Hematopoietic multipotent progenitor cell treated with erythropoietin and hydrocortisone succinate and interleukin-3 and kit ligand, for 15 days (in vitro differentiated cells): ENCODE measurements at regions not wholly inside any gene's neighbourhood (a gene's known extent, or its start where the extent isn't known, plus 50 kb on each side); places are given as distances from the start of the nearest gene placed in this dataset.

Source experiments
- DNase-seq: peaks from one replicate; pipeline ENCODE4 v3.0.0-alpha.2; 2015; ENCODE audit warnings: low spot score

DNA sequence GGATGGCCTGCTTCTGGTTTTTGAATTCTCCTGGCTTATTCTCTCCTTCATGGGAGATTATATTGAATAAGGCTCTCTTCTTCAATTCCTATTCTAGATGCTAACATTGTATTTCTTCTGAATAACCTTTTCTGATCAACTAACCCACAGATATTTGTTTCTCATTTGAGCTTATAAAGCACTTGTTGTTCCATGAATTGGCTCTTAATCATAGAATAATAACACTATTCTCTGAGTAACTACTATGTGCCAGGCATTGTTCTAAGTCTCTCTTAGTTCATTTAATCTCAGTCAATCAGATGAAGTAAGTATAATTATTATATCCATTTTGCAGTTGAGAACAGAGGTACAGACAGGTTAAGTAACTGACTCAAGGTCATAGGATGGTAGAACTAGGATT, 136.3 kb upstream of the MLIP start:
- DNase-seq, result no peak

DNA sequence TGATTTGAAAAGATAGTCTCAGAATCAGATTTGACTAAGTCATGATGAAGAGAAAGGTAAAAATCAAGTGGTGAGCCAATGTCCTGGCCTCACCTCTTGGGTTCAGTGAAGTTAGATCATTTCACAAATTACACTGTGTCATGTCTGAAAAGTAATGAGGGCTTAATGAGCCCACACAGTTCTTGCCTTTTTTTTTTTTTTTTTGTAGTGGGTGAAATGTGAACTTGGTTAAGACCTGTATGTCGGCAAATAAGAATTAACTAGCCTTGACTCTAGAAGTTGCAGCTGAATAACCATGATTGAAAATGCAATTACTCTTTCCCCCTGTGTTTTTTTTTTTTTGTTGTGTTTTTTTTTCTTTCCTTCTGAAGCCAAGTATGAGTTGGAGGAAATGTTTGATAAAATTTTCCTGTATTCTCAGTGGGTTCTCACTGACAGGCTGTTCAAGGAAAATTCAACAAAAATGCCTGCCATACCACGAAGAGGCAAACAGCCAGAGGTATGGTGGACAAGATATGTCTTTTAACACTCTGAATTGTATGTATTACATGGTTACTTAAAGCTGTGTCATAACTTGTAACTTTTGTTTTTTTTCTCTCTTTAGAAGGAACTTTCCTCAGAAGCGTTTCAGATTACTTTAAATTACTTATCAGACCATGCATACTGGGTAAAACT, 135.2 kb upstream of the MLIP start:
- no peak for DNase-seq

DNA sequence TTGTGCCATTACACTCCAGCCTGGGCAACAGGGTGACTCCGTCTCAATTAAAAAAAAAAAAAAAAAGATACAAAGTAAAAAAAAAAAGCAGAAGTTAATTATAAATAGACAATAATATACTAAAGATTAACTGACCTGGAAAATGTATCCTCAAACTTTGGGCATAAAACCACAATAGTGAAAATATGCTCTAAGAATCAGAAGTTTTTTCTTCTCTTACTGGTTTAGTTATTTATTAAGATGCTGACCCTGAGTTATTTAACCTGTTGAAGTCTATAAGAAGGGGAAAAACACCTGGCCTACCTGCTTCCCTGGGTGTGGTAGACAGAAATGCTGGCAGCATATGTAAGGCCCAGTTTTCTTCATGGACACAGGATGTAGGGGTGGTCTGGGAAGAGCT, 133.7 kb upstream of the MLIP start:
- DNase-seq, result no peak

DNA sequence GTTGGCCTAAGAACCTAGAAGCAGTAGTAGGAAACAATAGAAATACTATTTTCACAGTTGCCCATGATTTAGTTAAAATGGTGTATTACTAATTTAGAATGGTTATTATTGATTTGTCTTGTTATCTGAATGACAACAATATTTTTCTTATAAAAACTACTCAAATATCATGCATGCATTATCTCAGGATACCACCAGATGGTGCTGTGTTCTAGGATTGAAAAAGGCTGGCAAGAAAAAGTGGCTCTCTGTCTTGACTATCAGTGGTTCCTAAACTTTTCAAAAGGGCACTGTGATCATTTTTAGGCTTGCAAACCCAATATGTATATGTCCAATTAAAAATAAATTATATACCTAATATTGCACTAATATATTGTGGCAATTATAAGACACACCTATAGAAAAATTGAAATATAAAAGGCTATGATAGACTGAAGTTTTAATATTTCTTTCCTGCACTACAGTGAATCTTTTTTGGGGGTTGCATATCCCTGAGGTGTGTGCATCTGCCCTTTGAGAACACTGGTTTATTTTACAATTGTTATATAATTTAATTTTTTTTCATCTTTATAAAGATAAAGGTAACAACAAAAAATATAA, 131.7 kb upstream of the MLIP start:
- DNase-seq, result peak; percentile 28

DNA sequence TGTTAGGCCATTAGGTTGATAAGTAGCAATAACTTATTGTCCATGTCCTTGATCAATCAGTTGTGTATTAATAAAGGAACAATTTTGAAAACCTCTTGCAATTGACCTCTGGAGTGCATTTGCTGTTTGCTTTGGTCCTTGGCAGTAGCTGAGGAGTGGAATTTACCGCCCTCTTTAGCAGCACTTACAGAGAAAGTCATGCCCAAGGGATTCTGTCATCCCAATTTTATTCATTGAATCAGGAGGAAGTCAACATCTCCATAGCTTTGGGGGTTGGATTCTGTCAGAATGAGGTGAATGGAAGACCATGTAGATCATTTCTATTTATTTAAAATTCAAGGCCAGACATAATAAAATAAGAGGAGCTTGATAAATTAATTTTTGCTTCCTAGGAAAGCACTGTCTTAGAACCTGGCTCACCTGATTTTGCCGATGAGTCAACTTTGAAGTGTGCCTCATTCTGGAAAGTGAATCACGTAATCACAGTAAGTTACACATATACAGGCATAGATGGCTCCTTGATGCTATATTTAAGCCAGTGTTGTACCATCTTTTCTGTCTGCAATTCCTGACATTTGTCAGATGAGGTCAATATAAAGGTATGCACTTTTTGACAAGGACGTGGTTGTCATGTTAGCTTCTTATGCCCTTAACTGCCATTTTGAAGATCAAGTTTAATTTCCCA, 128.7 kb upstream of the MLIP start:
- DNase-seq, result no peak

DNA sequence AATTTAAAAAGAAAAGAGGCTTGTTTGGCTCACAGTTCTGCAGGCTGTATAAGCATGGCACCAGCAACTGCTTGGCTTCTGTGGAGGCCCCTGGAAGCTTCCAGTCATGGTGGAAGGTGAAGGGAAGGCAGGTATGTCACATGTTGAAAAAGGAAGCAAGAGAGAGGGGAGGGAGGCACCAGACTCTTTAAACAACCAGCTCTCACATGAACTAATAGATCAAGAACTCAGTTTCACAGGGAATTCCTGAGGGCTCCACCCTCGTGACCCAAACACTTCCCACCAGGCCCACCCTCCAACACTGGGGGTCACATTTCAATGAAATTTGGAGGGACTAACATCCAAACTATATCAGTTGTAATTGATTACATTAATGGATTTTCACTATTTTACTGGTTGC, 127.9 kb upstream of the MLIP start:
- DNase-seq, result no peak

- no peak for DNase-seq
These were observed 127.1 kb upstream of the MLIP start for GRCh38 chr6:53984163-53984562.

DNA sequence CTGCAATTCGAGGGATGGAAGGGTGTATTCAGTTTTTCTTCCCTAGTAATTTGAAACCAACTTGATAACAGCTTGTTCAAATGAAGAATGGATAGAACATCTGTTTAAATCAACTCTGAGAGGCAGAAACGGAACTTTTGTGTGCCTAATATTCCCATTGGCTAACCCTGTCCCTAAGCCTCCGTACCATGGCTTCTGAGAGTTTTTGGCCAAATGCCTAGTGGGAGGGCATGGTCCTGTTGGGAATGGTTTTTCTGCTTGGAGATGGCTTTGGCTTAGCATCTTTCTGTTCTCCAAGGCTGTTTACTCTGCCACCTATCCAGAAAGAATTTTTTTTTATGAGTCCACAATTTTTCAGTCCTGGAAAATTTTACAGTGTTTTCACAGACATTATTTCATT, 126.7 kb upstream of the MLIP start:
- DNase-seq, result no peak

DNA sequence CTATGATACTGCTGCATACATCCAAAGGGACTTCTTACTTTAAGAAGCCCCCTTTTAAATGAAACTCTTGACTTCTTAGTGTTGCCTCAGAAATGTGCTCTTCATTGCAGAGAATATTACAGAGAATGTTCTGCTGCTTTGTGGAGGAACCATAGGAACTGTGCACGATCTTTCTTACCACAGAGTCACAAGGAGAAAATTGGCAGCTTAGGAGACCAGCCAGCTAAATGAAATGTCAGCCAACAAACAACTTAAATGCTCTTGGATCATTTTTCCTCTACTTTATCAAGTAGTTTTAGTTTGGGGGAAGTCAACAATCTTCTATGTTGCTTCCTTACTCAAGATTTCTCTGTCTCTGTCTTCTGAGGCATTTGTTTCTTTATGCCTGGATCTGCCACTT, 125.9 kb upstream of the MLIP start:
- no peak for DNase-seq

GRCh38 chr6:53986165-53986720, 125.0 kb upstream of the MLIP start:
- no peak for DNase-seq

DNA sequence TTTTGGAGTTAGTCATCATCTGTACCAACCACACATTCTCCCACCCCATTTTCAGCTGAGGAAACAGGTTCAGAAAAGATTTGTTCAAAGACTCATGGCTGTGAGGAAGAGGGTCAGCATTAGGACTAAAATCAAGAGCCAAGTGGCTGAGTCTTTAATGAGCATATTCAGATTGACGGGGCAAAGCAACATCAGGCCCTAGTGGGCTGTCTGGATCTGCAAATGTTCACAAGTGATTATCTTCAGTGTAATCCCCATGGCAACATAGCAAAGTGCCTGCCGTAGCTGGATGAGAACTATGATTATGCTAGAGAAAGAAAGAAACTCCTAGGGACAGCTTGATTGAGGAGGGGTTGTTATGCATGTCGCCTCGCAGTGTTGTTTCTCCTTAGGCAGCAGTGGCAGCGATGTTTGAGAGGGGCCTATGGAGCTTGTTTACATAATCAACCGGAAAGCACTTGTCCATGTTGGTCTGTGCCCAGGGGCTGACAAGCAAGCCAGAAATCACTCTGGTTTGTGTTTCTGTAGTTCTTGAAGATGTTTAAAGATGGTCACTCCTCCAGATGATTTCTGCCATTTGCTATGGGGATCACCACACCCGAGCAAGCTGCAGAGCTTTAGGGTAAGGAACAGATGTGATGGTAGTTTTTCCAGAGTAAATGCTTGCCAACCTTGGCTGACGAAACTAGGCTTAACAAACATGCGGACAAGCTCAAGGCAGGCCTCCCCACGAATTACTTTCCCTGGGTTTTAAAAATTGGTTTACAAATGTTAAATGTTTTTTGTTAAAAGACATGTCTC, 124.3 kb upstream of the MLIP start:
- DNase-seq, result no peak

- DNase-seq, result no peak
These were observed 123.7 kb upstream of the MLIP start for GRCh38 chr6:53987522-53987888.

DNA sequence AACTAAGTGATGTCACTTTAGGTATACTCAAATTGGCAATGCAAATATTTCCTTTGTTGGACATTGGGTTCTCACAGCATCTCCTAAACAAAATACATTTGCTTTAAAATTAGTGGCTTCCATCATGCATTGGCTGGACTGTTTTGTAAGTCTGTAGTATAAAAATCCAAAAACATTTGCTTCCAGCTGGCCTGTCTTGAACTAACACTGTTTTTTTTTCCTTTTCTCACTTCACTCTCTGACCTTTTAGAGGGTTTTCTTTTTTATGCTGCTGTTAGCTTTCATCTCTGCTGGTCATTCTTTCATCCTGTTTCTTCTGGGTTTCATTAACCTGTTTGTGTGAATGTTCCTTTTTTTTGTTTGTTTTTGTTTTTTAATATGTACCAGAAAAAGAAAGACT, 121.7 kb upstream of the MLIP start:
- no peak for DNase-seq

GRCh38 chr6:53992522-53992921, 118.7 kb upstream of the MLIP start:
- DNase-seq, result no peak

DNA sequence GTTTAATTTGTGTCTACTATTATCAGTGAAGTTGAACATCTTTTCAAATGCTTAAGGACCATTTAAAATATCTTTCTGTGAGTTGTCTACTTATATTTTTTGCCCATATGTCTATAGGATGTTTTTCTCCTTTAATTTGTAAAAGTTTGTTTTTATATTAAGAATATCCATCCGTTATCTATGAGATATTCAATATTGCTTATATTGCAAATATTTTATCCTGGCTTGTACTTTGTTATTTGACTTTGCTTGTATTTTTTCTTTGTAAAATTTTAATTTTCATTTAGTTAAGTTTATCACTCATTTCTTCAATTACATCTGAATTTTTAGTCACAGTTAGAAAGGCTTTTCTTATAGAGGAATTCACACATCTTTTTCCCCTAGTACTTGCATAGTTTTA, 117.0 kb upstream of the MLIP start:
- DNase-seq, result no peak

DNA sequence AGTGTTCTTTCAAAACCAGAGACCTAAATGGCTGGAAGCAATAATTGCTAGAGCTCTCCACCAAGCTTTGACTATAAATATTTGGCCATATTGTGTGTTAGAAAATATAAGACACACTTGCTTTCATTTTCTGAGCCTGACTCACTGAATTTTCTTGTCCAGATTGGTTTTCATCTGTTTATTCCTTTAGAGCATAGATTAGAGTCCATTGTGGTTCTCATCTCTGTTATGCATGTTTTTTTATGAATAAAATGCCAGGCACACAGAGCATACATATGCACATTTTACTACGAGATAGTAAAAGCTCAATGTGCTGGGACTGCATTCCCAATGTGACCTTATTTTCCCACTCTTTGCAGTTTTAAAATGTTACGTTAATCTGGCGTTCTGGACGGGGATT, 115.3 kb upstream of the MLIP start:
- no peak for DNase-seq

DNA sequence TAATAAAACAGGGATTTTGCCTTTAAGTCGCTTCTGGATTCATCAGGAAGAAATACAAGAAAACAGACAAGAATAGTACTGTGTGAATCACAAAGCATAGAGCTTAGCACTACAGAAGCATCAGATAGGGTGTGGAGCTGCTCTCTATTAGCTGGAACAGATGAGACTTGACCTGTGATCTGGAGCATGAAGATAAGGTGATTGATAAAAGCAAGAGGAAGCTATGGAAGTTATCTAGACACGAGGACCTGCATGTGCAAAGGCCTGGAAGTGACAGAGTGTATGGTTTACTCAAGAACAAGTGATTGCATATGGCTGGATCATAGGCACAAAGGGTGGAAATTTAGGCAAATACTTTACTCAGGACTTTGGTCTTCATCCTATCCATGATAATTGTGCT, 112.9 kb upstream of the MLIP start:
- no peak for DNase-seq

DNA sequence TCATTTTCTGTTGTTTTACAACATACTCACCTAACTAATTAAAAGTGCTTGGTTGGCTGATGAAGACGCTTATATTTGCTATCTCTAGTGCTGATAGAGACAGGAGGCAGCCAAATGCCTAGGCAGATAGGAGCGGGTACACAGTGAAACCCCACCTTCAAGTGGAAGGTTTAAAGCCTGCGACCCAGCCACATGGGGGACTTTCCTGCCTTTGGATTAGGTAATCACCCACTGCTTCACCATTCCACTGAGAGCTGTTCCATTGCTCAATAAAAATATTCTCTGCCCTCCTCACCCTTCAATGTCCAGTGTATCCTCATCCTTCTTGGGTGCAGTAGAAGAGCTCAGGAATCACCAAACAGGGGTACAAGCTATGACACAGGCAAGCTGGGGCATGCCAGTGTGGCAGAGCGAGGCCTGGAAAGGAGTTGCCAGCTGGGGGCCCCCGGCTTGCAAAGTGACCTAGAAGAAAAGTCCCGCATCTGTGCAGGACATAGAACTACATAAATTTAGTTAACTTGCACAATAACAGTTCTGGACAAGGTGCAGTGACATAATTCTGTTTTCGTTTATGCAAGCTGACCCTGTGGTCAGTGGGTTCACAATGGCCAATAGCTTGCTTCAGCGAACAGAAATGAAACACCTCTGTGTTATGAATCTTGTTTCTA, 112.0 kb upstream of the MLIP start:
- DNase-seq, result no peak

DNA sequence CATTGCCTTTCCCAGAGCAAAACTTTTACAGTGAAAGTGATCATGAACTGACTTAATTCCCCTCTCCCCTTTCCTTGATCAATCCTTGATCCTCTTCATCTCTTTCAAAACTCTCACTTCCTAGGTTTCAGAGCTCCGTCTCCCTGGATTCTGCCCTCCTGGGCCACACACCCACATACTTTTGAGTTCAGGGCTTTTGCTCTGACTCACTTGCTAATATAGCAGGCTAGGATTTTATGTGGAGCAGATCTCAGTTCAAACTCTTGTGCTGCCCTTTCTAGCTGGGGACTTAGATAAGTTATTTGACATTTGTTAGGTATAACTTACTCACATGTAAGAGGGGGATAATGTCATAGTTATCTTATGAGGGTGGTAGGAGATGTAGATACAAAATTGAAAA, 109.1 kb upstream of the MLIP start:
- no peak for DNase-seq

GRCh38 chr6:54003316-54003715, 107.9 kb upstream of the MLIP start:
- no peak for DNase-seq

DNA sequence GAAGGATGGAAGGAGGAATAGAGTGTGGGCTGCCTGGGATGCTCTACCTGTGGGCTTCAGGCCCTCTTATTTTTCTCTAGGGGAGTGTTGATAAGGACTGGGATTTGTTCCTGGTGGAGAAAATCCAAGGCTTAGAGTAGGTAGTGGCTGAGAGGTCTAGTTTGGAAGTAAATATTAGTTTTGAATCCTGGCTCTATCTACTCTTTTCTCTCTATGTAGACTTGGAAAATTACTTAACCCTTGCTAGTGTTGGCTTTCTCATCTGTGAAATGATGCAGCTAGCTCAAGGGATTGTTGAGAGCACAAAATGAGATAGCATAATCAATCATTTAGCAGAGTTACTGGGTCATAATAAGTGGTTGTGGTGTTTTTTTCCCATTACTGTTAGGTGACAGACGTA, 102.7 kb upstream of the MLIP start:
- no peak for DNase-seq

- DNase-seq, result no peak
These were observed 102.1 kb upstream of the MLIP start for GRCh38 chr6:54009052-54009654.
